ENCODE measurements at regions not wholly inside any gene's neighbourhood (a gene's known extent, or its start where the extent isn't known, plus 50 kb on each side); places are given as distances from the start of the nearest gene placed in this dataset.

DNA sequence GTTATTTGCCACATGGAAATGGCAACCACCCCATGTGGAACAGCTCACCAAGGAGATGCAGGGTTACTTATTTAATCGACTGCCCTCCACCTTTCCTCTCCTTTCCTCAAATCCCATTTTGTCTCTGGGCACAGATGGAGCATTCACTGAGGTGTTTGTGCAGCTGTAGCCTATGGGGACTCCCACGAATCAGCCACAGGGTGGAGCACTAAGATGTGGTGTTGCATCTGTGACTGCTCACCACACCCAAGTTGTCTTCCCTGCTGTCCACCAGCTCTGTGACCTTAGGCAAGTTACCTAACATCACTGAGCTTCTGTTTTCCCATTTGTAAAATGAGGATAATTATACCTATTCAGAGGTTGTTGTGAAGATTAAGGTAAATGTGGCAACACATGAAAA lies 252.4 kb upstream of the CPEB2 start:
- intact Hi-C loops (cut with DNase I) = no loop called here
- TF ChIP-seq, protein P1, sequence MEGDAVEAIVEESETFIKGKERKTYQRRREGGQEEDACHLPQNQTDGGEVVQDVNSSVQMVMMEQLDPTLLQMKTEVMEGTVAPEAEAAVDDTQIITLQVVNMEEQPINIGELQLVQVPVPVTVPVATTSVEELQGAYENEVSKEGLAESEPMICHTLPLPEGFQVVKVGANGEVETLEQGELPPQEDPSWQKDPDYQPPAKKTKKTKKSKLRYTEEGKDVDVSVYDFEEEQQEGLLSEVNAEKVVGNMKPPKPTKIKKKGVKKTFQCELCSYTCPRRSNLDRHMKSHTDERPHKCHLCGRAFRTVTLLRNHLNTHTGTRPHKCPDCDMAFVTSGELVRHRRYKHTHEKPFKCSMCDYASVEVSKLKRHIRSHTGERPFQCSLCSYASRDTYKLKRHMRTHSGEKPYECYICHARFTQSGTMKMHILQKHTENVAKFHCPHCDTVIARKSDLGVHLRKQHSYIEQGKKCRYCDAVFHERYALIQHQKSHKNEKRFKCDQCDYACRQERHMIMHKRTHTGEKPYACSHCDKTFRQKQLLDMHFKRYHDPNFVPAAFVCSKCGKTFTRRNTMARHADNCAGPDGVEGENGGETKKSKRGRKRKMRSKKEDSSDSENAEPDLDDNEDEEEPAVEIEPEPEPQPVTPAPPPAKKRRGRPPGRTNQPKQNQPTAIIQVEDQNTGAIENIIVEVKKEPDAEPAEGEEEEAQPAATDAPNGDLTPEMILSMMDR (IDR thresholded peaks at IDR 0.05) = peak in 5 of 6 experiments; percentile 27 to 51 (median 42)
- TF ChIP-seq POLR2A (IDR thresholded peaks at IDR 0.05) = no peak
- no peaks in the 10 kb centered on the region for H3K27me3 ChIP-seq
- H3K36me3 ChIP-seq (replicated peaks in 1 of 2) = no peaks in the 10 kb centered on the region
- 48 to 61% (median 53%) methylated on average over 2 of the region's 2 CpGs for WGBS, 4 donors
- H3K4me3 ChIP-seq = no peak overlapping the region
- H3K4me1 ChIP-seq (replicated peaks in 1 of 2) = no peaks in the 10 kb centered on the region
- H3K9me3 ChIP-seq (replicated peaks in 1 of 3) = peaks cover 0 to 11% (median 0%) of the 10 kb centered on the region in 3 donors
- no peak overlapping the region for H3K27ac ChIP-seq
- peak in 6 of 7 donors; percentile 35 to 66 (median 46) for DNase-seq

DNA sequence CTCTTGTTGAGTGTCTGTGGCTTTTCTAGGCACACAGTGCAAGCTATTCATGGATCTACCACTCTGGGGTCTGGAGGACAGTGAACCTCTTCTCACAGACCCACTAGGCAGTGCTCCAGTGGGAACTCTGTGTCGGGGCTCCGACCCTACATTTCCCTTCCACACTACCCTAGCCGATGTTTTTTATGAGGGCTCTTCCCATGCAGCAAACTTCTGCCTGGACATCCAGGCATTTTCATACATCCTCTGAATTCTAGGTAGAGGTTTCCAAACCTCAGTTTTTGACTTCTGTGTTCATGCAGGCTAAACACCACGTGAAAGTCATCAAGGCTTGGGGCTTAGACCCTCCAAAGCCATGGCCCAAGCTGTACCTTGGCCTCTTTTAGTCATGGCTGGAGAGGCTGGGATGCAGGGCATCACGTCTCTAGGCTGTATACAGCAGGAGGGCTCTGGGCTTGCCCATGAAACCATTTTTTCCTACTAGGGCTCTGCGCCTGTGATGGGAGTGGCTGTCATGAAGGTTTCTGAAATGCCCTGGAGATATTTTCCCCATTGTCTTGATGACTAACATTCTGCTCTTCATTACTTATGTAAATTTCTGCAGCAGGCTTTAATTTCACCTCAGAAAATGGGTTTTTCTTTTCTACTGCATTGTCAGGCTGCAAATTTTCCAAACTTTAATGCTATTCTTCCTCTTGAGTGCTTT lies 249.8 kb upstream of the CPEB2 start:
- Histone ChIP-seq H3K4me1 (replicated peaks in 1 of 2) (no peaks in the 10 kb centered on the region), H3K27me3 (no peaks in the 10 kb centered on the region), H3K36me3 (replicated peaks in 1 of 2) (no peaks in the 10 kb centered on the region), H3K27ac (no peak overlapping the region), H3K4me3 (no peak overlapping the region), H3K9me3 (replicated peaks in 1 of 3) (peaks cover 0 to 11% (median 0%) of the 10 kb centered on the region in 3 donors)
- 75 to 89% (median 86%) methylated on average over 6 of the region's 6 CpGs for WGBS, 4 donors
- intact Hi-C loops (cut with DNase I) = no loop called here
- no peak for TF ChIP-seq POLR2A (IDR thresholded peaks at IDR 0.05)
- TF ChIP-seq, protein P1 (IDR thresholded peaks at IDR 0.05) = no peak
- DNase-seq = no peak

DNA sequence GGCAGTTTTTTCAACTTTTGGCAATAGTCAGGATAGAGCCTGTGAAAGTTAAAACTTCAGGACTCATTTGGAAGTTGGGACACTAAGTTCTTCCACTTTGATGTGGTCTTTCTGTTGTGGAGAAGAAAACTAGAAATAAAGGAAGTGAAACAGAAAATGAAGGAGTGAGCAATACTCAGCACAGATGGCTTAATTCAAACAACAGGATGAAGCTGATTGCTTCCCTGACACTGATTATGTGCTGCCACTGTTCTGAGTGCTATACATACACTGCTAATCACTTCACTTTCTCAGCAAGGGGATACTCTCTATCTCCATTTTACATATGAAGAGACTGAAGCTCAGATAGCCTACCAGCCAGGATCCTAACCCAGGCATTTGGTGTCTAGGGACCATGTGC lies 235.1 kb upstream of the CPEB2 start:
- Histone ChIP-seq H3K36me3 (replicated peaks in 1 of 2) (no peaks in the 10 kb centered on the region), H3K27me3 (no peaks in the 10 kb centered on the region), H3K4me3 (no peak overlapping the region), H3K27ac (no peak overlapping the region), H3K9me3 (replicated peaks in 1 of 3) (no peaks in the 10 kb centered on the region), H3K4me1 (replicated peaks in 1 of 2) (no peaks in the 10 kb centered on the region)
- no peak for DNase-seq
- no peak for TF ChIP-seq POLR2A (IDR thresholded peaks at IDR 0.05)
- TF ChIP-seq, protein P1 (IDR thresholded peaks at IDR 0.05) = no peak
- intact Hi-C loops (cut with DNase I) = no loop called here

DNA sequence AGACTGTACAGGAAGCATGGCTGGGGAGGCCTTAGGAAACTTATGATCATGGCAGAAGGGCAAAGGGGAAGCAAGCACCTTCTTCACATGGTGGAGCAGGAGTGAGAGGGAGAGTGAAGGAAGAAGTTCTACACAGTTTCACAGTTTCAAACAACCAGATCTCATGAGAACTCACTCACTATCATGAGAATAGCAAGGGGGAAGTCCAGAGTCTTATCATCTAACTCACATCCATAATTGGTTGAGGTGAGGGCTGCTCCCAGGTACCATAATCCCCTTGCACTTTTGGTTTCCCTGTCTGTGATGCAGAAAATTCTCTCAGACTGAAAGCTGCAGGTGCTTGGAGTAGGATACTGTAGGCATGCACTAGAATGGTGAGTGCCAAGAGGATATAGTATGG lies 233.8 kb upstream of the CPEB2 start:
- no peak for DNase-seq
- intact Hi-C loops (cut with DNase I) = no loop called here

More for the DNA sequence above, 233.8 kb upstream of the CPEB2 start:
- TF ChIP-seq, protein P1 (IDR thresholded peaks at IDR 0.05) = no peak
- no peak for TF ChIP-seq POLR2A (IDR thresholded peaks at IDR 0.05)
- Histone ChIP-seq H3K4me1 (replicated peaks in 1 of 2) (no peaks in the 10 kb centered on the region), H3K27me3 (no peaks in the 10 kb centered on the region), H3K27ac (no peak overlapping the region), H3K36me3 (replicated peaks in 1 of 2) (no peaks in the 10 kb centered on the region), H3K9me3 (replicated peaks in 1 of 3) (no peaks in the 10 kb centered on the region), H3K4me3 (no peak overlapping the region)

All from adrenal gland (tissue), 9 donors.